Liver (tissue), 3 donors: ENCODE measurements at regions not wholly inside any gene's neighbourhood (a gene's known extent, or its start where the extent isn't known, plus 50 kb on each side); places are given as distances from the start of the nearest gene placed in this dataset.

Experiments
- ATF3 ChIP-seq: IDR thresholded peaks from 2 replicates; pipeline ENCODE4 v1.6.1; 2016; ENCODE audit warnings: antibody characterized with exemption
- CTCF ChIP-seq: fragments of 150-350 bp; IDR thresholded peaks from 2 replicates; pipeline ENCODE4 v1.5.1; 2017; ENCODE audit warnings: improper control_type of control experiment, low read depth, low read length; ENCODE audit not compliant: missing input control
- REST ChIP-seq: IDR thresholded peaks from 2 replicates; pipeline ENCODE4 v1.6.1; 2016; ENCODE audit warnings: antibody characterized with exemption, mild to moderate bottlenecking
- YY1 ChIP-seq: IDR thresholded peaks from 2 replicates; pipeline ENCODE4 v1.6.1; 2016; ENCODE audit warnings: antibody characterized with exemption, mild to moderate bottlenecking
- donor health status: healthy.
- donor health status: healthy.

GRCh38 chr22:48807155-48807554 lies 1020.5 kb downstream of the BRD1 start:
- TF ChIP-seq YY1: no peak
- no peak for TF ChIP-seq CTCF
- no peak for TF ChIP-seq REST
- TF ChIP-seq ATF3: no peak
